Fibroblast of lung (primary cell): ENCODE measurements at regions not wholly inside any gene's neighbourhood (a gene's known extent, or its start where the extent isn't known, plus 50 kb on each side); places are given as distances from the start of the nearest gene placed in this dataset.
A peak's percentile ranks its signal among the peaks of the same experiment; 100 is the strongest.

Experiments used
- DNase-seq, 2 donors: peaks; one replicate each; pipeline versions ENCODE4 v3.0.0 to v3.0.0-alpha.2; 2010; ENCODE audit warnings: low read depth in 2 of 2
- H2AFZ ChIP-seq: 2 replicates; pipeline ENCODE4 v1.5.1; 2012; ENCODE audit warnings: low read length, control low read depth, inconsistent platforms
- H3K27ac ChIP-seq: 2 replicates; pipeline ENCODE4 v1.5.1; 2011; ENCODE audit warnings: low read length, control low read depth; ENCODE audit not compliant: insufficient read depth
- H3K27me3 ChIP-seq: 2 replicates; pipeline ENCODE4 v1.5.1; 2011; ENCODE audit warnings: mild to moderate bottlenecking, low read length; ENCODE audit not compliant: control insufficient read depth, insufficient read depth
- H3K36me3 ChIP-seq: 2 replicates; pipeline ENCODE4 v1.5.1; 2011; ENCODE audit warnings: low read length; ENCODE audit not compliant: control insufficient read depth, insufficient read depth
- H3K4me1 ChIP-seq: 2 replicates; pipeline ENCODE4 v1.5.1; 2011; ENCODE audit warnings: low read length; ENCODE audit not compliant: control insufficient read depth, insufficient read depth; ENCODE audit errors: extremely low read depth
- H3K4me2 ChIP-seq: 2 replicates; pipeline ENCODE4 v1.5.1; 2011; ENCODE audit warnings: low read length, control low read depth; ENCODE audit not compliant: insufficient read depth; ENCODE audit errors: extremely low read depth
- H3K4me3 ChIP-seq, 4 experiments: fragments of 200-600 bp in 1 of 4; sonication (generic) in 1 of 4; replicated peaks in 1 of 4; 2 replicates each; pipeline ENCODE4 v1.5.1; 2011 to 2016; ENCODE audit warnings: low read length in 4 of 4, low read depth in 3 of 4, mild to moderate bottlenecking in 3 of 4, control low read depth in 2 of 4, inconsistent platforms in 1 of 4, mixed read lengths in 1 of 4; ENCODE audit not compliant: insufficient read depth in 1 of 4; ENCODE audit errors: control extremely low read depth in 1 of 4
- H3K79me2 ChIP-seq: 2 replicates; pipeline ENCODE4 v1.5.1; 2012; ENCODE audit warnings: mild to moderate bottlenecking, low read length, inconsistent platforms; ENCODE audit not compliant: control insufficient read depth, insufficient read depth
- H3K9ac ChIP-seq: 2 replicates; pipeline ENCODE4 v1.5.1; 2011; ENCODE audit warnings: mild to moderate bottlenecking, low read length, control low read depth; ENCODE audit not compliant: insufficient read depth
- H3K9me3 ChIP-seq: 2 replicates; pipeline ENCODE4 v1.5.1; 2012; ENCODE audit warnings: low read depth, low read length; ENCODE audit not compliant: control insufficient read depth, insufficient read depth
- H4K20me1 ChIP-seq: 2 replicates; pipeline ENCODE4 v1.5.1; 2011; ENCODE audit warnings: low read length; ENCODE audit not compliant: control insufficient read depth, insufficient read depth; ENCODE audit errors: extremely low read depth
- CTCF ChIP-seq, 2 donors: IDR thresholded peaks in 1 of 2; conservative IDR thresholded peaks in 1 of 2; 1 replicate in 1 of 2; 2 replicates in 1 of 2; pipeline ENCODE4 v1.5.1; 2011 to 2012; ENCODE audit warnings: low read length in 2 of 2, control low read depth in 1 of 2, inconsistent platforms in 1 of 2, low read depth in 1 of 2, mild to moderate bottlenecking in 1 of 2
- EZH2 ChIP-seq: IDR thresholded peaks from 2 replicates; pipeline ENCODE4 v1.5.1; 2012; ENCODE audit warnings: low read length, control low read depth, mild to moderate bottlenecking; ENCODE audit errors: missing control alignments

- no peaks in the 10 kb centered on the region for H3K79me2 ChIP-seq
- no peak for TF ChIP-seq EZH2
- no peak overlapping the region for H3K27ac ChIP-seq
- DNase-seq: peak in 1 of 2 donors; percentile 64
- H3K27me3 ChIP-seq: no peaks in the 10 kb centered on the region
- no peak overlapping the region for H3K4me3 ChIP-seq
- H4K20me1 ChIP-seq: no peaks in the 10 kb centered on the region
- no peak overlapping the region for H3K9ac ChIP-seq
- no peaks in the 10 kb centered on the region for H3K4me1 ChIP-seq
- H3K36me3 ChIP-seq: no peaks in the 10 kb centered on the region
- H3K9me3 ChIP-seq: no peaks in the 10 kb centered on the region
- H3K4me2 ChIP-seq: no peak overlapping the region
- H2AFZ ChIP-seq: no peak overlapping the region
These were observed 64.8 kb upstream of the POU3F2 start for GRCh38 chr6:98769546-98769945.

- H3K79me2 ChIP-seq: no peaks in the 10 kb centered on the region
- H3K4me3 ChIP-seq: no peak overlapping the region
- DNase-seq: no peak
- H3K27ac ChIP-seq: no peak overlapping the region
- H3K36me3 ChIP-seq: no peaks in the 10 kb centered on the region
- H3K9me3 ChIP-seq: no peaks in the 10 kb centered on the region
- no peaks in the 10 kb centered on the region for H3K4me1 ChIP-seq
- no peak for TF ChIP-seq EZH2
- TF ChIP-seq CTCF (conservative IDR thresholded peaks at IDR 0.05 in 1 of 2, IDR thresholded peaks at IDR 0.05 in 1 of 2; ENCODE audit: low read depth in 1 of 2, low read length in 2 of 2): no peak
- no peaks in the 10 kb centered on the region for H4K20me1 ChIP-seq
- H3K4me2 ChIP-seq: no peak overlapping the region
- no peak overlapping the region for H3K9ac ChIP-seq
- no peaks in the 10 kb centered on the region for H3K27me3 ChIP-seq
- H2AFZ ChIP-seq: no peak overlapping the region
These were observed 59.2 kb upstream of the POU3F2 start for GRCh38 chr6:98775205-98775604.

GRCh38 chr6:98777762-98778161 is 56.6 kb upstream of the POU3F2 start:
- Histone ChIP-seq H3K27ac (no peak overlapping the region), H3K4me3 (no peak overlapping the region), H3K36me3 (no peaks in the 10 kb centered on the region), H3K9ac (no peak overlapping the region), H2AFZ (no peak overlapping the region), H3K4me1 (no peaks in the 10 kb centered on the region), H4K20me1 (no peaks in the 10 kb centered on the region), H3K4me2 (no peak overlapping the region), H3K27me3 (no peaks in the 10 kb centered on the region), H3K79me2 (no peaks in the 10 kb centered on the region), H3K9me3 (no peaks in the 10 kb centered on the region)
- TF ChIP-seq CTCF (conservative IDR thresholded peaks at IDR 0.05 in 1 of 2, IDR thresholded peaks at IDR 0.05 in 1 of 2; ENCODE audit: low read depth in 1 of 2, low read length in 2 of 2) (no peak), EZH2 (no peak)
- no peak for DNase-seq
